ENCODE measurements at regions not wholly inside any gene's neighbourhood (a gene's known extent, or its start where the extent isn't known, plus 50 kb on each side); places are given as distances from the start of the nearest gene placed in this dataset.
"Not testable (repeated sequence)": the region's sequence is repeated elsewhere in the genome, so short reads cannot be mapped to it uniquely, and the experiment has no call there.

GRCh38 chr10:117856426-117856825 is 190.3 kb downstream of the RAB11FIP2 start:
- not testable (repeated sequence) for H3K4me1 ChIP-seq (replicated peaks); DNase-seq (ENCODE audit: low read depth in 1 of 2, low spot score in 2 of 2); H3K4me3 ChIP-seq; H3K9me3 ChIP-seq (replicated peaks); H3K36me3 ChIP-seq; H3K27ac ChIP-seq; H3K27me3 ChIP-seq (replicated peaks)

- Histone ChIP-seq H3K27ac (no peak overlapping the region), H3K4me3 (no peak overlapping the region), H3K9me3 (replicated peaks) (no peaks in the 10 kb centered on the region), H3K36me3 (no peaks in the 10 kb centered on the region), H3K27me3 (replicated peaks) (no peaks in the 10 kb centered on the region; the same call in 1 of the 2 replicates), H3K4me1 (replicated peaks) (no peaks in the 10 kb centered on the region)
- no peak for DNase-seq (ENCODE audit: low read depth in 1 of 2, low spot score in 2 of 2)
Observed at GRCh38 chr10:117860135-117860534, 186.6 kb downstream of the RAB11FIP2 start.

- Histone ChIP-seq H3K4me3 (no peak overlapping the region), H3K36me3 (no peaks in the 10 kb centered on the region), H3K27me3 (replicated peaks) (no peaks in the 10 kb centered on the region; the same call in 1 of the 2 replicates), H3K4me1 (replicated peaks) (no peaks in the 10 kb centered on the region), H3K27ac (no peak overlapping the region), H3K9me3 (replicated peaks) (no peaks in the 10 kb centered on the region)
- DNase-seq (ENCODE audit: low read depth in 1 of 2, low spot score in 2 of 2) = no peak
Observed at GRCh38 chr10:117860823-117861222, 185.9 kb downstream of the RAB11FIP2 start.

GRCh38 chr10:117861329-117861728 is 185.4 kb downstream of the RAB11FIP2 start:
- no peaks in the 10 kb centered on the region for H3K4me1 ChIP-seq (replicated peaks)
- H3K36me3 ChIP-seq = no peaks in the 10 kb centered on the region
- H3K27me3 ChIP-seq (replicated peaks) = no peaks in the 10 kb centered on the region; the same call in 1 of the 2 replicates
- H3K4me3 ChIP-seq = no peak overlapping the region
- no peak overlapping the region for H3K27ac ChIP-seq
- no peak for DNase-seq (ENCODE audit: low read depth in 1 of 2, low spot score in 2 of 2)
- H3K9me3 ChIP-seq (replicated peaks) = no peaks in the 10 kb centered on the region

GRCh38 chr10:117863771-117864170 is 183.0 kb downstream of the RAB11FIP2 start:
- Histone ChIP-seq H3K4me3 (no peak overlapping the region), H3K9me3 (replicated peaks) (no peaks in the 10 kb centered on the region), H3K36me3 (no peaks in the 10 kb centered on the region), H3K4me1 (replicated peaks) (no peaks in the 10 kb centered on the region), H3K27ac (no peak overlapping the region), H3K27me3 (replicated peaks) (no peaks in the 10 kb centered on the region; the same call in 1 of the 2 replicates)
- DNase-seq (ENCODE audit: low read depth in 1 of 2, low spot score in 2 of 2) = no peak

- Histone ChIP-seq H3K36me3 (no peaks in the 10 kb centered on the region), H3K4me1 (replicated peaks) (no peaks in the 10 kb centered on the region), H3K27ac (no peak overlapping the region), H3K4me3 (no peak overlapping the region), H3K27me3 (replicated peaks) (no peaks in the 10 kb centered on the region), H3K9me3 (replicated peaks) (no peaks in the 10 kb centered on the region)
- DNase-seq (ENCODE audit: low read depth in 1 of 2, low spot score in 2 of 2) = no peak
Observed at GRCh38 chr10:117865945-117866344, 180.8 kb downstream of the RAB11FIP2 start.

GRCh38 chr10:117868151-117868550 is 178.6 kb downstream of the RAB11FIP2 start:
- no peaks in the 10 kb centered on the region for H3K4me1 ChIP-seq (replicated peaks)
- no peak for DNase-seq (ENCODE audit: low read depth in 1 of 2, low spot score in 2 of 2)

GRCh38 chr10:117875793-117876192 is 170.9 kb downstream of the RAB11FIP2 start:
- Histone ChIP-seq H3K27ac (no peak overlapping the region), H3K36me3 (no peaks in the 10 kb centered on the region), H3K9me3 (replicated peaks) (no peaks in the 10 kb centered on the region), H3K27me3 (replicated peaks) (0 out of 2 replicates have a peak, but pooled peaks cover 4% of the 10 kb centered on the region), H3K4me1 (replicated peaks) (no peaks in the 10 kb centered on the region), H3K4me3 (no peak overlapping the region)
- no peak for DNase-seq (ENCODE audit: low read depth in 1 of 2, low spot score in 2 of 2)

More at GRCh38 chr10:117868151-117868550, 178.6 kb downstream of the RAB11FIP2 start:
- no peaks in the 10 kb centered on the region for H3K36me3 ChIP-seq
- no peak overlapping the region for H3K4me3 ChIP-seq
- H3K9me3 ChIP-seq (replicated peaks) = no peaks in the 10 kb centered on the region
- H3K27me3 ChIP-seq (replicated peaks) = no peaks in the 10 kb centered on the region
- H3K27ac ChIP-seq = no peak overlapping the region

GRCh38 chr10:117876210-117876609 is 170.5 kb downstream of the RAB11FIP2 start:
- no peaks in the 10 kb centered on the region for H3K9me3 ChIP-seq (replicated peaks)
- no peak overlapping the region for H3K4me3 ChIP-seq
- 0 out of 2 replicates have a peak, but pooled peaks cover 4% of the 10 kb centered on the region for H3K27me3 ChIP-seq (replicated peaks)
- no peak for DNase-seq (ENCODE audit: low read depth in 1 of 2, low spot score in 2 of 2)
- H3K36me3 ChIP-seq = no peaks in the 10 kb centered on the region
- no peaks in the 10 kb centered on the region for H3K4me1 ChIP-seq (replicated peaks)
- no peak overlapping the region for H3K27ac ChIP-seq

GRCh38 chr10:117878626-117879025 is 168.1 kb downstream of the RAB11FIP2 start:
- H3K36me3 ChIP-seq = no peaks in the 10 kb centered on the region

GRCh38 chr10:117884093-117884492 is 162.6 kb downstream of the RAB11FIP2 start:
- Histone ChIP-seq H3K27ac (no peak overlapping the region), H3K9me3 (replicated peaks) (no peaks in the 10 kb centered on the region), H3K4me3 (no peak overlapping the region), H3K4me1 (replicated peaks) (no peaks in the 10 kb centered on the region), H3K27me3 (replicated peaks) (peaks cover 11% of the 10 kb centered on the region; the same call in 1 of the 2 replicates), H3K36me3 (no peaks in the 10 kb centered on the region)
- DNase-seq (ENCODE audit: low read depth in 1 of 2, low spot score in 2 of 2) = no peak

More at GRCh38 chr10:117878626-117879025, 168.1 kb downstream of the RAB11FIP2 start:
- DNase-seq (ENCODE audit: low read depth in 1 of 2, low spot score in 2 of 2) = no peak
- no peaks in the 10 kb centered on the region for H3K4me1 ChIP-seq (replicated peaks)
- H3K27me3 ChIP-seq (replicated peaks) = 0 out of 2 replicates have a peak, but pooled peaks cover 4% of the 10 kb centered on the region
- no peak overlapping the region for H3K27ac ChIP-seq
- H3K4me3 ChIP-seq = no peak overlapping the region
- no peaks in the 10 kb centered on the region for H3K9me3 ChIP-seq (replicated peaks)

- H3K27ac ChIP-seq = no peak overlapping the region
- H3K4me3 ChIP-seq = no peak overlapping the region
- peaks cover 11% of the 10 kb centered on the region; the same call in 1 of the 2 replicates for H3K27me3 ChIP-seq (replicated peaks)
- no peaks in the 10 kb centered on the region for H3K36me3 ChIP-seq
- H3K4me1 ChIP-seq (replicated peaks) = no peaks in the 10 kb centered on the region
- no peak for DNase-seq (ENCODE audit: low read depth in 1 of 2, low spot score in 2 of 2)
- no peaks in the 10 kb centered on the region for H3K9me3 ChIP-seq (replicated peaks)
Observed at GRCh38 chr10:117884592-117884991, 162.1 kb downstream of the RAB11FIP2 start.

GRCh38 chr10:117885206-117885829 is 161.4 kb downstream of the RAB11FIP2 start:
- H3K27ac ChIP-seq = no peak overlapping the region
- no peaks in the 10 kb centered on the region for H3K9me3 ChIP-seq (replicated peaks)
- H3K4me3 ChIP-seq = no peak overlapping the region
- H3K4me1 ChIP-seq (replicated peaks) = no peaks in the 10 kb centered on the region
- no peaks in the 10 kb centered on the region for H3K36me3 ChIP-seq
- DNase-seq (ENCODE audit: low read depth in 1 of 2, low spot score in 2 of 2) = no peak
- H3K27me3 ChIP-seq (replicated peaks) = peaks cover 7% of the 10 kb centered on the region; the same call in 1 of the 2 replicates

GRCh38 chr10:117886766-117887165 is 160.0 kb downstream of the RAB11FIP2 start:
- DNase-seq (ENCODE audit: low read depth in 1 of 2, low spot score in 2 of 2) = no peak
- H3K27me3 ChIP-seq (replicated peaks) = peaks cover 7% of the 10 kb centered on the region; the same call in 1 of the 2 replicates

More at GRCh38 chr10:117886766-117887165, 160.0 kb downstream of the RAB11FIP2 start:
- no peak overlapping the region for H3K4me3 ChIP-seq
- H3K27ac ChIP-seq = no peak overlapping the region
- H3K36me3 ChIP-seq = no peaks in the 10 kb centered on the region
- no peaks in the 10 kb centered on the region for H3K4me1 ChIP-seq (replicated peaks)
- no peaks in the 10 kb centered on the region for H3K9me3 ChIP-seq (replicated peaks)

Measured in SJSA1 (cell line).